ENCODE measurements at regions not wholly inside any gene's neighbourhood (a gene's known extent, or its start where the extent isn't known, plus 50 kb on each side); places are given as distances from the start of the nearest gene placed in this dataset.

DNA sequence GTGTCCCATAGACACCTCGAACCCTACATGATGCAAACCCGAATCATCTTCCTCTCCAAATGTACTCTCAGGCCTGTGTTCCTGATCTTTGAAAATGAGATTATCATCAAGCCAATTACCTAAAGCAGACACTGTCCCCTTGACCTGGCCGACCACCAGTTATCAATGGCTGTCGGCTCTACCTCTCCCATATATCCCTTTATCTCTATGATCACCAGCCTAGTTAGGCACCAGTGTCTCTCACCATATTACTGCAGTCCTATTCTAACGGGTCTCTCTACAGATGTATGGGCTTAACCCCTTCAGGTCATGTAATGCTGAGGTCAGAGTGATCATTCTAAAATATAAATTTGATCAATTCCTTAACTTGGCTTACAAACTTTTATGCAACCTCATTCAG lies 234.9 kb upstream of the MARCKS start:
- Mint-ChIP-seq H3K4me3 (no peak overlapping the region), H3K27me3 (peaks cover 7% of the 10 kb centered on the region), H3K4me1 (ENCODE audit: low read depth) (peaks cover 5% of the 10 kb centered on the region), H3K9me3 (no peaks in the 10 kb centered on the region), H3K36me3 (ENCODE audit: low read depth) (no peaks in the 10 kb centered on the region), H3K27ac (no peak overlapping the region)
- DNase-seq: no peak

DNA sequence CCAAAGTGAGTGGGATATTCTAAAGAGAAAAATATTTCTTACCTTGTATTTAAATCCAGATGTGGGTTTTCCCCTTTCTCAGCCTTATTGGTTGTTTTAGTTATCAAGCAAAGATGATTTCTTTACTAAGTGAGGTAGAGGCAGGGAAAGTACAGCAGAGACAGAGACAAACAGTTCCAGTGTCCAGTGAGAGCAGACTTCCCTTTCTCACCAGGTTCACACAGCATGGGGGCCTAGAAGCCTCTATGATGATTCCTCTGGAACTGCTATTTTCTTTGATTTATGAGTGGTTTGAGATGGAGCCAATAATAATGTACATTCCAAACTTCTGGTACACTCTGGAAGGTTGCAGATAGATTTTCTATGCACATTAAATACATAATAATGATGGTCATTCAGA lies 234.0 kb upstream of the MARCKS start:
- Mint-ChIP-seq H3K4me3 (no peak overlapping the region), H3K36me3 (ENCODE audit: low read depth) (no peaks in the 10 kb centered on the region), H3K27ac (no peak overlapping the region), H3K4me1 (ENCODE audit: low read depth) (peaks cover 11% of the 10 kb centered on the region), H3K9me3 (no peaks in the 10 kb centered on the region), H3K27me3 (peaks cover 7% of the 10 kb centered on the region)
- no peak for DNase-seq

DNA sequence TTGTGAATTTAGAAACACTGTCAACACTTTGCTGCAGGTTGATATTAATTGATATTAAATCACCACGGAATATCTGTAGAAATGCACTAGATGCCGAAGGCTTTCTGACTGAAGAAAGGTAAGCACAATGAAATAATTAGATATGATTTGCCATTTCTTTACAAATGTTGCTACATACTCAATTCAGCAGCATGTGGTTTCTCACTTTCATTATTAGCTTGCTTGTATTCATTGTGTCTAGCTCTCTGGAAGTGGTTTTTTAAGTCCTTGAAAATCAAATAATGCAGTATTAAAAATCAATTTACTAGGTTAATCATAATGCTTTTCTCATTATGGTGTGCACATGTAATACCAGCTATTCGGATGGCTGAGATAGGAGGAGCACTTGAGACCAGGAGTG lies 231.3 kb upstream of the MARCKS start:
- no peak overlapping the region for H3K4me3 Mint-ChIP-seq
- DNase-seq: no peak
- H3K36me3 Mint-ChIP-seq (ENCODE audit: low read depth): no peaks in the 10 kb centered on the region

DNA sequence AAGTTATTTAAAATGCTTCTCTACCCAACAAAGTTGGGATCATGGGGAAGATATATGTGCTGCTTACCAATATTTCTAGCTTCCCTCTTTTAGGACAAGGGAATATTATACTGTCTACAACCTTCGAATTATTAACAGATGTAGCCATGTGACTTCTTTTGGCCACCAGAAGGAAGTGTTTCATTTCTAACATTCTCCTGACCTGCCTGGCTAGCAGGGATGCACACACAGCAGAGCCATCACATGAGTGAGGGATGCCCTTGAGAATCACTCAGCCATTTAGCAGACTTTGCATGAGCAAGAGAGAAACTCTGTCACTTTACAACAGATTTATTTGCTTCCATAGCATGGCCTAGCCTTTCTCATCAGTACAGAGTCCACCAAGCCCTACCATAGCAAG lies 230.7 kb upstream of the MARCKS start:
- Mint-ChIP-seq H3K27me3 (peaks cover 8% of the 10 kb centered on the region), H3K9me3 (no peaks in the 10 kb centered on the region), H3K4me3 (no peak overlapping the region), H3K27ac (no peak overlapping the region), H3K36me3 (ENCODE audit: low read depth) (no peaks in the 10 kb centered on the region), H3K4me1 (ENCODE audit: low read depth) (peaks cover 33% of the 10 kb centered on the region)
- no peak for DNase-seq

More for the DNA sequence above, 231.3 kb upstream of the MARCKS start:
- H3K27ac Mint-ChIP-seq: no peak overlapping the region
- peaks cover 26% of the 10 kb centered on the region for H3K4me1 Mint-ChIP-seq (ENCODE audit: low read depth)
- no peaks in the 10 kb centered on the region for H3K9me3 Mint-ChIP-seq
- H3K27me3 Mint-ChIP-seq: peaks cover 8% of the 10 kb centered on the region

DNA sequence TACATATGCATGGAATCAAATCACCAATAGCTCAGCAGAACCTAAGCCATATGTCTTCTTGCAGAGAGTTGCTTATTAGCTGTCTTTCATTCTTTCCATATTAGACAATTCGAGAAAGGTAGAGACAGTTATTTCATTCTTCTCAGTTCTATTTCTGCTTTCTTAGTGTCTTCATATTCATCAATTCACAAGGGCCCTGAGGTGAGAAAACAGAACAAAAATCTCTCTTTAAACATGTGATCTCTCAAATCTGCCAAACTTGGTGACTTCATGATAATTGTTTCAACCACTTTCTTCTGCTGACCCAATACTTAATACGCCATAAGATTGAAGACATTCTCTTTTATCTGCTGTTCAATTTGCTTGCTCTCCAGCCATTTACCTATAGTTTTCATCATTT lies 229.7 kb upstream of the MARCKS start:
- H3K4me3 Mint-ChIP-seq: no peak overlapping the region
- H3K27ac Mint-ChIP-seq: no peak overlapping the region
- no peak for DNase-seq
- peaks cover 41% of the 10 kb centered on the region for H3K4me1 Mint-ChIP-seq (ENCODE audit: low read depth)
- H3K27me3 Mint-ChIP-seq: peaks cover 4% of the 10 kb centered on the region
- no peaks in the 10 kb centered on the region for H3K36me3 Mint-ChIP-seq (ENCODE audit: low read depth)
- no peaks in the 10 kb centered on the region for H3K9me3 Mint-ChIP-seq

DNA sequence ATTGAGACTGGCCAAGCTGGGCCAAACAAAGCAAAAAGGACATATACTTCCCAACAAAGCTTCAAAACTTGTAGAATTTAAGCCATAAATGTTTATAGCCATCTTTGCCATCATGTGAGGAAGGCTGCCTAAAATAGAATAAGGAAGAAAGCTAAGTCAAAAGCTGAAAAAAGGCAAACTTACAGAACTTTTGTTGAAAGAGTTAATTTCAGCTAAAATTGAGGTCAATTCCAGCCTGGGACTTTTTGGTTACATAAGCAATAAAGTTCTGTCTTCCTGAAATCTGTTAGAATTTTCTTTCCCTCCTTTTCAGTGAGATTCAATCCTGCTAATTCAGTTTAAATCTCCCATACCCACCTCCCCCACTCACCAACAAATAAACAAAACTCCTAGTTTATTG lies 227.9 kb upstream of the MARCKS start:
- no peak for DNase-seq
- Mint-ChIP-seq H3K27me3 (peaks cover 4% of the 10 kb centered on the region), H3K27ac (no peak overlapping the region), H3K4me3 (no peak overlapping the region), H3K4me1 (ENCODE audit: low read depth) (peaks cover 42% of the 10 kb centered on the region), H3K36me3 (ENCODE audit: low read depth) (no peaks in the 10 kb centered on the region), H3K9me3 (no peaks in the 10 kb centered on the region)

DNA sequence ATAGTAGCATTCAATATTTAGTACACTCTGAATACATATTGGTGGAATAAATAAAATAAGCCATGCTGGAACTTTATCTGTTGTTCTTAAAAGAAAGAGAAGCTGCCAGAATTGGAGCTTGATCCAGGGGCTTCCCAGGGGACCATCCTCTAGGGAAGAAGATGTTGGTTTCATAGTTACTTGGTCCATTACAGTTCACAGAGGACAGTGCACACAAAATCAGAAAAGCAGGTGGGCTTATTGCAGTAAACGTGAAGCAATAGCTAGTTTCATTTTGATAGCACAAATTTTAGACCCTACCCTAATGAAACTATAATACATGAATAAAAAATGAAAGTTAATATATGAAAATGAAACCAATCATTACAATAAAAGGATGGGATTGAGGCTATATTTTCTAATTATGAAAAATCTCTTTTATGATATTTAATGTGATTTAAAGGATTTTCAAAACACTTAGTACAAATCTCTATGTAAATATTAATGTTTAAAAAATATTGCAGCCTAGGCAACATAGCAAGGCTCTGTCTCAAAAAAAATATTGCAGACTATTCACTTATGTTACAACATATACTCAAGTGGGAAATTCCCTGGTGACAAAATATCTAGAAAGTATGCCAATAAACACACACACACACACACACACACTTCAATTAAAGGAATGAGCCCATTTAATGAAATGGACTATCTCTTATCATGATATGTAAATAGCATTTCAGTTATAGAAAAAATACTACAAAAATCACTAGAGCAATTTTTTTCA lies 227.0 kb upstream of the MARCKS start:
- DNase-seq: no peak
- peaks cover 7% of the 10 kb centered on the region for H3K27me3 Mint-ChIP-seq
- H3K4me1 Mint-ChIP-seq (ENCODE audit: low read depth): peaks cover 46% of the 10 kb centered on the region
- H3K4me3 Mint-ChIP-seq: no peak overlapping the region
- H3K36me3 Mint-ChIP-seq (ENCODE audit: low read depth): no peaks in the 10 kb centered on the region
- H3K9me3 Mint-ChIP-seq: no peaks in the 10 kb centered on the region
- peak overlapping the region; percentile 84 for H3K27ac Mint-ChIP-seq

DNA sequence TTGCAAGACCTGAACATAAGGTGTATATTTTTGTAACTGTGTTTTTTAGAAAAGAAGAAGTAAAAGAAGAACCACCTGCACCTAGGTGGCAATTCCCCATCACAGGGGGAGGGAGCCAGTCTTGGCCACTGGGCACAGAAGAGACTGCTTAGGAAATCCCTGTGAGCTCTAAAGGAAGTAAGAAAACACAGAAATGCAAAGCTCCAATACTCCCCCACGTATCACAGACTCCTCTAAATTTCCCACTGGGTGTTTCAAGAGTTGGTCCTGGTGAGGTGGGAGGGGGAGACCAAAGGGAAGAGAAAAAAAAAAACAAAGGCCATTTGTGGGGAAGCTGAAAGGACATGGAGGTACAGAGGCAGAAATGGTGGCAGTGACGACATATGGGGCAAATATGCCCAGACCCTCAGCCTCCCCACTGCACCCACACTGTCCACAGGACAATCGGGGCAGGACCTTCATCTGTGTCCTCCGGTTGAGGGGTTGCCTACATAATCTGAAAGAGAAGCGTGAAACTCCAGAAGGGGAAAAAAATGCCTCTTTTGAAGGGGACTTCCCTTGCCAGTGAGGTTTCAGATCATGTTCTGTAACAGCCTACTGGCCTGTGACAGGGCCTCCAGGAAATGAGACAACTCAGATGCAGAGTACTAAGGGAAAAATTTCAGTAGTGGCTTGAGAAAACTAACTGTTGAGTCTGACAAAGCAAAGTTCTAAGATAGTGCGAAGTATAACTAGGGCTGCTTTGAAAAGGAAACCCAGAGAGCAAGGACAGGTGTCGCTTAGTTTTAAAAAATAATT lies 226.2 kb upstream of the MARCKS start:
- Mint-ChIP-seq H3K36me3 (ENCODE audit: low read depth) (no peaks in the 10 kb centered on the region), H3K4me1 (ENCODE audit: low read depth) (peaks cover 43% of the 10 kb centered on the region), H3K27ac (peak overlapping the region; percentile 84), H3K4me3 (peak overlapping the region; percentile 32), H3K27me3 (peaks cover 10% of the 10 kb centered on the region), H3K9me3 (no peaks in the 10 kb centered on the region)
- DNase-seq: peak; percentile 34

DNA sequence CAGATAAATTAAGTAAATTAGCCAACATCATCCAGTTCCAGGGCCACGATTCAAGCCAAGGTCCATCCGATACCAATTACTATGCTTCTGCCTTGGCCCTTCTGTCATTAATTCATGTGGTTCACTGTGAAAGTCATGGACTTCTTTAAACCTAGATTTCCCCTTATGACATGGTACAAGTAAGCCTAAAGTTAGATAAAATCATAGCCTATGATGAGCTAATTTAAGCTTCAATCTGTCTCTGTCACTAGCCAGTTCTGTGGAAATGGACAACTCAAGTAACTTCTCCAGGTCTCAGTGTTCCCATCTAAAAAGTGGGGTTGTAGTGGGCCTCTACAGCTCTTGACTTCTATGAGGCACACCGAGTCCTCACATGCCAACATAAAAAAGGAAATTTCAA lies 225.5 kb upstream of the MARCKS start:
- Mint-ChIP-seq H3K36me3 (ENCODE audit: low read depth) (no peaks in the 10 kb centered on the region), H3K27me3 (peaks cover 10% of the 10 kb centered on the region), H3K27ac (peak overlapping the region; percentile 84), H3K9me3 (no peaks in the 10 kb centered on the region), H3K4me1 (ENCODE audit: low read depth) (peaks cover 41% of the 10 kb centered on the region), H3K4me3 (peak overlapping the region; percentile 32)
- no peak for DNase-seq

DNA sequence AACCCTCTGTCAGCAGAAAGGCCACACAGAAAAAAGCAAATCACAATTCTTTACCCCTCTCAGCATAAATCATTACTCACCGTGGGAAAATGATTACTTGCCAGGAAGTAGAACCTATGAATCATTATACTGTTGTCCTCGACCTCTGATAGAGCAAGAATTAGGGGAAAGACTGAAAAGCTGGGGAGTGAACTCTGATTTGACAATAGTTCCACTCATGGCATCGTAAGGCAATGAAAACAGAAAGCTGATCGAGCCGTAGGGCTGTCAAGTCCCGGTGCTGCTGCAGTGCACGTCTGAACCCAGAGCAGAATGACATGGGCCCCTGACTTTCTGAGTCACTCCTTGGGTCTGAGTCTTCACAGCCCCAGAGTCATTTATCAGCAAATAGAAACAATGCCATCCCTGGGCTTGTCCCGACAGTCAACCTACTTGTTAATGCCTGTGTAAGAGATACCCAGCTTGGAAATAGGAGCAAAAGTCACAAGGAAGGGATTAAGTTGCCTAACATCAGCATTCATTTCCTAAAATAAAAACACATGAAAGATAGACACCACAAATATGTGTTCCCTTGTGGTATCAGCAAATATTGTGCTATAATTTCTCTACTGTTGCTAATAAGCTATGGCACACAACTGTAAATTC lies 224.8 kb upstream of the MARCKS start:
- H3K27ac Mint-ChIP-seq: peak overlapping the region; percentile 89
- peaks cover 13% of the 10 kb centered on the region for H3K27me3 Mint-ChIP-seq
- no peaks in the 10 kb centered on the region for H3K36me3 Mint-ChIP-seq (ENCODE audit: low read depth)
- peak; percentile 44 for DNase-seq
- no peaks in the 10 kb centered on the region for H3K9me3 Mint-ChIP-seq
- H3K4me3 Mint-ChIP-seq: peak overlapping the region; percentile 56
- peaks cover 41% of the 10 kb centered on the region for H3K4me1 Mint-ChIP-seq (ENCODE audit: low read depth)

DNA sequence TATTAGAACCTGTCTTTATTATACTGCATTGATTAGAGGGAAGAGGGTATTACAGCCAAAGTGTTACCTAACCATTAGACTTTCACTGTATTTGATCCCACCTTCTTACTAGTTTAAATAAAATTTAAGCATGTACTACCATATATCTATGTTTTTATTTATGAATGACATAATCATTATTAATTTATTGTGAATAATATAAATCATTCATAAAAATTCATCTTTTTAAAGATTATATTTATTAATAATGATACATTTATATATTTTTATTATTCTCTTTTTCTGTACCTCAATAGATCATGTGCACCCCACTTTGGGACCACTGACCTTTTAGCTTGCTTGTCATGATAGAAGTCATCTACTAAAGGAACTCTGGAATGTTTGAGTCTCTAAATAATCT lies 223.5 kb upstream of the MARCKS start:
- DNase-seq: no peak
- Mint-ChIP-seq H3K9me3 (no peaks in the 10 kb centered on the region), H3K27me3 (peaks cover 17% of the 10 kb centered on the region), H3K4me1 (ENCODE audit: low read depth) (peaks cover 33% of the 10 kb centered on the region), H3K4me3 (no peak overlapping the region), H3K36me3 (ENCODE audit: low read depth) (no peaks in the 10 kb centered on the region), H3K27ac (no peak overlapping the region)

DNA sequence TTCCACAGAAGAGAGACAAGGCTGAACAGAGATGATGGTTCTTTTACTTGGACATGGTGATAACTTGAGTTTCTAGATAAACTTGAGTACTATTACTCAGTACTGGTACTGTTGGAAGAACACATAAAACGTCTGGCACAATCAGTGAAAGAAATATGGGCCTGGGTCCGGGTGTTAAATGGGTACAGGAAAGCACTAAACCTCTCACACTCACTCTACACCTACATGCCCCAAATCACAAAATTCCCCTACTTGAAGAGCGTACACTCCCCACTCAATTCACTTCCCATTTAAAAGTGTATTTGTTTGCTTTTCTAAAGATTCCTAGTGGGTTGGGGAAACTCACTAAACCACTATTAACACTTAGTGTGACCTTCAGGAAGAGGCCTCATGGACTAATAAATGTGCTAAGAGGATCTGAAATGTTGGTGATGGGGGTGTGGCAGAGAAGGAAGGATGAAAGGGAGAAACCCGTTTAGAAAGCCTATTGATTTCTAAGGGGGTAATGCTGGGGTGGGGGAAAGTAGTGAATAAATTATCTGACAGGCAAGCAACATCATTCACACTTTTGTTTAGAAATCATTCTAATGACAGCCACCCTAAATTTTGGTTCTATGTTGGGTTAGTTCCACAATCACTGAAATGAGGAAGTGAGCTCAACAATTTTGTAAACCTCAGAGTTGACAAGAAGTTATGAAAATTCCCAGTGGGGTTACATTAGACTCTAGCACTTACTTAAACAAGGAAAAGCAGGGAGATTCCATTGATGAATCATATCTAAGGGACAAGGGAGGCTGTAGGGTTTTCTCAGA lies 222.6 kb upstream of the MARCKS start:
- no peaks in the 10 kb centered on the region for H3K9me3 Mint-ChIP-seq
- H3K36me3 Mint-ChIP-seq (ENCODE audit: low read depth): no peaks in the 10 kb centered on the region
- H3K4me1 Mint-ChIP-seq (ENCODE audit: low read depth): peaks cover 30% of the 10 kb centered on the region
- H3K27ac Mint-ChIP-seq: no peak overlapping the region
- H3K4me3 Mint-ChIP-seq: no peak overlapping the region
- no peak for DNase-seq
- H3K27me3 Mint-ChIP-seq: peaks cover 13% of the 10 kb centered on the region

DNA sequence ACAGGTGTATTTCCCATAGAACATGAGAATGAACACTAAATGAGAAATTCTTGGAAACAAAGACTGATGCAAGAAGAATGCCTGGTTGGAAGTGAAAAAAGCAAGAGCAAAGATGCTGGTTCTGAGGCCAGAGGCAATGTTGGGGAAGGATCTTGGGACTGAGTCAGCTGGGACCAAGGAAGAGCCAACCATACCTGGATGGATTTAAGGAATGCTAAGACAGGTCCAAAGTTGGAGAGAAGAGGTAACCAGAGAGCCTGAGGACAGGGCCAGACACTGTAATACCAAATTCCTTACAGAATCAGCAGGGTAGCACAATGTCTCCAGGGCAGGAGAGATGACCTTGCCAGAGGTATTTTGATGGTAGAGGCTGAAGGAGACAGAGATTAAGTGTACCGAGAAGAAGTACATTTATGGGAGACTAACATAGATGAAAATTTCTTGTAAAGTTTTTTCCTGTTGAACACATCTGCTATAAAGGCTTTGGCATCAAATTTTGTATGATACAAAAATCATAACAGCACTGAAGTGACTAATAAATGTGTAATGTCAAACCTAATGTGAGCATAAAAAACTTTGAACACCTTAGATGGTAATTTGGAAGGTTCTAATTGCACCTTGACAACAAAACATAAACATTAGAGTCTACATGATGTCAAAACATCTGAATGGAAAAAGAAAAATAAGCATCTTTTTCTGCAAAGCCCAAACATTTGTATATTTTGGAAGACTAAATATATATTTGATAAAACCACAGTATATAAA lies 221.7 kb upstream of the MARCKS start:
- Mint-ChIP-seq H3K27me3 (peaks cover 13% of the 10 kb centered on the region), H3K4me1 (ENCODE audit: low read depth) (peaks cover 24% of the 10 kb centered on the region), H3K4me3 (no peak overlapping the region), H3K36me3 (ENCODE audit: low read depth) (no peaks in the 10 kb centered on the region), H3K9me3 (no peaks in the 10 kb centered on the region), H3K27ac (no peak overlapping the region)
- DNase-seq: no peak
